NCI-H2227 treated with DMSO at 0.1 percent for 48 hours (cell line): ENCODE measurements at regions not wholly inside any gene's neighbourhood (a gene's known extent, or its start where the extent isn't known, plus 50 kb on each side); places are given as distances from the start of the nearest gene placed in this dataset.
"Not testable (repeated sequence)": the region's sequence is repeated elsewhere in the genome, so short reads cannot be mapped to it uniquely, and the experiment has no call there.

Source experiments
- DNase-seq: peaks from one replicate; lab custom pipeline; 2025; lab: John Stamatoyannopoulos, UW

GRCh38 chr12:46945591-46945990 lies 119.8 kb upstream of the SLC38A4 start:
- DNase-seq: no peak

- no peak for DNase-seq
Measured at GRCh38 chr12:46946137-46946536, 120.3 kb upstream of the SLC38A4 start.

- no peak for DNase-seq
Measured at GRCh38 chr12:46948936-46949545, 123.2 kb upstream of the SLC38A4 start.

- no peak for DNase-seq
Measured at GRCh38 chr12:46950094-46950493, 124.3 kb upstream of the SLC38A4 start.

GRCh38 chr12:46952880-46953483 lies 126.4 kb upstream of the PCED1B start:
- no peak for DNase-seq

- DNase-seq: no peak
Measured at GRCh38 chr12:46956451-46957035, 122.9 kb upstream of the PCED1B start.

- no peak for DNase-seq
Measured at GRCh38 chr12:46958053-46958452, 121.4 kb upstream of the PCED1B start.

- DNase-seq: no peak
Measured at GRCh38 chr12:46958599-46959290, 120.7 kb upstream of the PCED1B start.

- DNase-seq: no peak
Measured at GRCh38 chr12:46959502-46959901, 119.9 kb upstream of the PCED1B start.

GRCh38 chr12:46960681-46961080 lies 118.7 kb upstream of the PCED1B start:
- no peak for DNase-seq

GRCh38 chr12:46963191-46963590 lies 116.2 kb upstream of the PCED1B start:
- DNase-seq: no peak

GRCh38 chr12:46963977-46964971 lies 115.1 kb upstream of the PCED1B start:
- no peak for DNase-seq

GRCh38 chr12:46965137-46965536 lies 114.3 kb upstream of the PCED1B start:
- no peak for DNase-seq

GRCh38 chr12:46965880-46966279 lies 113.5 kb upstream of the PCED1B start:
- DNase-seq: no peak

GRCh38 chr12:46970636-46971035 lies 108.8 kb upstream of the PCED1B start:
- no peak for DNase-seq

GRCh38 chr12:46973937-46974336 lies 105.5 kb upstream of the PCED1B start:
- DNase-seq: not testable (repeated sequence)

- no peak for DNase-seq
Measured at GRCh38 chr12:46977871-46978375, 101.5 kb upstream of the PCED1B start.

GRCh38 chr12:46981622-46982021 lies 97.8 kb upstream of the PCED1B start:
- no peak for DNase-seq

GRCh38 chr12:46982629-46983392 lies 96.6 kb upstream of the PCED1B start:
- no peak for DNase-seq

GRCh38 chr12:46983393-46983793 lies 96.0 kb upstream of the PCED1B start:
- DNase-seq: no peak
